ENCODE measurements at regions not wholly inside any gene's neighbourhood (a gene's known extent, or its start where the extent isn't known, plus 50 kb on each side); places are given as distances from the start of the nearest gene placed in this dataset.

- TF ChIP-seq, protein P1, sequence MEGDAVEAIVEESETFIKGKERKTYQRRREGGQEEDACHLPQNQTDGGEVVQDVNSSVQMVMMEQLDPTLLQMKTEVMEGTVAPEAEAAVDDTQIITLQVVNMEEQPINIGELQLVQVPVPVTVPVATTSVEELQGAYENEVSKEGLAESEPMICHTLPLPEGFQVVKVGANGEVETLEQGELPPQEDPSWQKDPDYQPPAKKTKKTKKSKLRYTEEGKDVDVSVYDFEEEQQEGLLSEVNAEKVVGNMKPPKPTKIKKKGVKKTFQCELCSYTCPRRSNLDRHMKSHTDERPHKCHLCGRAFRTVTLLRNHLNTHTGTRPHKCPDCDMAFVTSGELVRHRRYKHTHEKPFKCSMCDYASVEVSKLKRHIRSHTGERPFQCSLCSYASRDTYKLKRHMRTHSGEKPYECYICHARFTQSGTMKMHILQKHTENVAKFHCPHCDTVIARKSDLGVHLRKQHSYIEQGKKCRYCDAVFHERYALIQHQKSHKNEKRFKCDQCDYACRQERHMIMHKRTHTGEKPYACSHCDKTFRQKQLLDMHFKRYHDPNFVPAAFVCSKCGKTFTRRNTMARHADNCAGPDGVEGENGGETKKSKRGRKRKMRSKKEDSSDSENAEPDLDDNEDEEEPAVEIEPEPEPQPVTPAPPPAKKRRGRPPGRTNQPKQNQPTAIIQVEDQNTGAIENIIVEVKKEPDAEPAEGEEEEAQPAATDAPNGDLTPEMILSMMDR (IDR thresholded peaks at IDR 0.05), result no peak
- TF ChIP-seq POLR2A (IDR thresholded peaks at IDR 0.05), result no peak
Measured at GRCh38 chr2:217096474-217097225, 236.8 kb upstream of the TNP1 start.

All from body of pancreas (tissue), 4 donors.